ENCODE measurements at regions not wholly inside any gene's neighbourhood (a gene's known extent, or its start where the extent isn't known, plus 50 kb on each side); places are given as distances from the start of the nearest gene placed in this dataset.

DNA sequence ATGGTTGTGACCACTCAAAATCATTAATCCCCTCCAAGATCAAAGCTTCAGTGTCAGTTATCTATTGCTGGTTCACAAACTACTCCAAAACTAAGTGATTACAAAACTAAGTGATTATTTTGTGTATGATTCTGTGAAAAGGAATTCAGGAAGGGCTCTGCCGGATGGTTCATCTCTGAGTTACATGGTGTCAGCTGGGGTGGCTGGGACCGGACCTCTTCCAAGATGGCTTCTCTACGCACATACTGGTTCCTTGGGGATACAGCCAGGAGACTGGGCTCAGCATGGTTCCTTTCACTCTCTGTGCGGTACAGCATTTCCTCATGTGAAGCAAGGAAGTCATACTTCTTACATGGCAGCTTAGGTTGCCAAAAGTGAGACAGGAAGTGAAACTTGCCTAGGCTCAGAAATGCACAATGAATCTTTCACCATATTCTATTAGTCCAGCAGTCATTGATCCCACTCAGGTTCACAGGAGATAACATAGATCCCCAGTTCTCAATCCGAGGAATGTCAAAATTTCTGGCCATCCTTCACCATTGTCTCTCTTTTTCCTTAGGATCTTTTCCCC, 97.9 kb upstream of the IRX6 start:
- ATAC-seq: no peak
- Histone ChIP-seq H3F3A (replicated peaks; ENCODE audit: low read depth) (no peaks in the 10 kb centered on the region), H3K4me3 (no peak overlapping the region), H3K27ac (ENCODE audit: low read depth) (no peak overlapping the region), H3K27me3 (ENCODE audit: insufficient read depth) (no peaks in the 10 kb centered on the region), H3K4me2 (no peak overlapping the region), H3K36me3 (ENCODE audit: insufficient read depth) (no peaks in the 10 kb centered on the region), H3K79me2 (replicated peaks; ENCODE audit: insufficient read depth) (no peaks in the 10 kb centered on the region), H2AFZ (no peak overlapping the region), H3K4me1 (ENCODE audit: insufficient read depth) (peaks cover 11% of the 10 kb centered on the region), H4K20me1 (replicated peaks; ENCODE audit: insufficient read depth) (no peaks in the 10 kb centered on the region), H3K9me2 (ENCODE audit: insufficient read depth) (no peaks in the 10 kb centered on the region)
- TF ChIP-seq CREB1 (CRISPR knock-in tag; IDR thresholded peaks at IDR 0.05; ENCODE audit: low read depth): no peak
- TF ChIP-seq, protein P1, sequence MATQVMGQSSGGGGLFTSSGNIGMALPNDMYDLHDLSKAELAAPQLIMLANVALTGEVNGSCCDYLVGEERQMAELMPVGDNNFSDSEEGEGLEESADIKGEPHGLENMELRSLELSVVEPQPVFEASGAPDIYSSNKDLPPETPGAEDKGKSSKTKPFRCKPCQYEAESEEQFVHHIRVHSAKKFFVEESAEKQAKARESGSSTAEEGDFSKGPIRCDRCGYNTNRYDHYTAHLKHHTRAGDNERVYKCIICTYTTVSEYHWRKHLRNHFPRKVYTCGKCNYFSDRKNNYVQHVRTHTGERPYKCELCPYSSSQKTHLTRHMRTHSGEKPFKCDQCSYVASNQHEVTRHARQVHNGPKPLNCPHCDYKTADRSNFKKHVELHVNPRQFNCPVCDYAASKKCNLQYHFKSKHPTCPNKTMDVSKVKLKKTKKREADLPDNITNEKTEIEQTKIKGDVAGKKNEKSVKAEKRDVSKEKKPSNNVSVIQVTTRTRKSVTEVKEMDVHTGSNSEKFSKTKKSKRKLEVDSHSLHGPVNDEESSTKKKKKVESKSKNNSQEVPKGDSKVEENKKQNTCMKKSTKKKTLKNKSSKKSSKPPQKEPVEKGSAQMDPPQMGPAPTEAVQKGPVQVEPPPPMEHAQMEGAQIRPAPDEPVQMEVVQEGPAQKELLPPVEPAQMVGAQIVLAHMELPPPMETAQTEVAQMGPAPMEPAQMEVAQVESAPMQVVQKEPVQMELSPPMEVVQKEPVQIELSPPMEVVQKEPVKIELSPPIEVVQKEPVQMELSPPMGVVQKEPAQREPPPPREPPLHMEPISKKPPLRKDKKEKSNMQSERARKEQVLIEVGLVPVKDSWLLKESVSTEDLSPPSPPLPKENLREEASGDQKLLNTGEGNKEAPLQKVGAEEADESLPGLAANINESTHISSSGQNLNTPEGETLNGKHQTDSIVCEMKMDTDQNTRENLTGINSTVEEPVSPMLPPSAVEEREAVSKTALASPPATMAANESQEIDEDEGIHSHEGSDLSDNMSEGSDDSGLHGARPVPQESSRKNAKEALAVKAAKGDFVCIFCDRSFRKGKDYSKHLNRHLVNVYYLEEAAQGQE (IDR thresholded peaks at IDR 0.05; ENCODE audit: unreplicated experiment): no peak
- TF ChIP-seq, protein P2, sequence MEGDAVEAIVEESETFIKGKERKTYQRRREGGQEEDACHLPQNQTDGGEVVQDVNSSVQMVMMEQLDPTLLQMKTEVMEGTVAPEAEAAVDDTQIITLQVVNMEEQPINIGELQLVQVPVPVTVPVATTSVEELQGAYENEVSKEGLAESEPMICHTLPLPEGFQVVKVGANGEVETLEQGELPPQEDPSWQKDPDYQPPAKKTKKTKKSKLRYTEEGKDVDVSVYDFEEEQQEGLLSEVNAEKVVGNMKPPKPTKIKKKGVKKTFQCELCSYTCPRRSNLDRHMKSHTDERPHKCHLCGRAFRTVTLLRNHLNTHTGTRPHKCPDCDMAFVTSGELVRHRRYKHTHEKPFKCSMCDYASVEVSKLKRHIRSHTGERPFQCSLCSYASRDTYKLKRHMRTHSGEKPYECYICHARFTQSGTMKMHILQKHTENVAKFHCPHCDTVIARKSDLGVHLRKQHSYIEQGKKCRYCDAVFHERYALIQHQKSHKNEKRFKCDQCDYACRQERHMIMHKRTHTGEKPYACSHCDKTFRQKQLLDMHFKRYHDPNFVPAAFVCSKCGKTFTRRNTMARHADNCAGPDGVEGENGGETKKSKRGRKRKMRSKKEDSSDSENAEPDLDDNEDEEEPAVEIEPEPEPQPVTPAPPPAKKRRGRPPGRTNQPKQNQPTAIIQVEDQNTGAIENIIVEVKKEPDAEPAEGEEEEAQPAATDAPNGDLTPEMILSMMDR (conservative IDR thresholded peaks at IDR 0.05; ENCODE audit: low read depth in 2 of 2): no peak
- TF ChIP-seq, protein P3, sequence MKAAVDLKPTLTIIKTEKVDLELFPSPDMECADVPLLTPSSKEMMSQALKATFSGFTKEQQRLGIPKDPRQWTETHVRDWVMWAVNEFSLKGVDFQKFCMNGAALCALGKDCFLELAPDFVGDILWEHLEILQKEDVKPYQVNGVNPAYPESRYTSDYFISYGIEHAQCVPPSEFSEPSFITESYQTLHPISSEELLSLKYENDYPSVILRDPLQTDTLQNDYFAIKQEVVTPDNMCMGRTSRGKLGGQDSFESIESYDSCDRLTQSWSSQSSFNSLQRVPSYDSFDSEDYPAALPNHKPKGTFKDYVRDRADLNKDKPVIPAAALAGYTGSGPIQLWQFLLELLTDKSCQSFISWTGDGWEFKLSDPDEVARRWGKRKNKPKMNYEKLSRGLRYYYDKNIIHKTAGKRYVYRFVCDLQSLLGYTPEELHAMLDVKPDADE (IDR thresholded peaks at IDR 0.05): no peak
- TF ChIP-seq POLR2AphosphoS5 (IDR thresholded peaks at IDR 0.05; ENCODE audit: low read depth): no peak
- TF ChIP-seq, protein P4, sequence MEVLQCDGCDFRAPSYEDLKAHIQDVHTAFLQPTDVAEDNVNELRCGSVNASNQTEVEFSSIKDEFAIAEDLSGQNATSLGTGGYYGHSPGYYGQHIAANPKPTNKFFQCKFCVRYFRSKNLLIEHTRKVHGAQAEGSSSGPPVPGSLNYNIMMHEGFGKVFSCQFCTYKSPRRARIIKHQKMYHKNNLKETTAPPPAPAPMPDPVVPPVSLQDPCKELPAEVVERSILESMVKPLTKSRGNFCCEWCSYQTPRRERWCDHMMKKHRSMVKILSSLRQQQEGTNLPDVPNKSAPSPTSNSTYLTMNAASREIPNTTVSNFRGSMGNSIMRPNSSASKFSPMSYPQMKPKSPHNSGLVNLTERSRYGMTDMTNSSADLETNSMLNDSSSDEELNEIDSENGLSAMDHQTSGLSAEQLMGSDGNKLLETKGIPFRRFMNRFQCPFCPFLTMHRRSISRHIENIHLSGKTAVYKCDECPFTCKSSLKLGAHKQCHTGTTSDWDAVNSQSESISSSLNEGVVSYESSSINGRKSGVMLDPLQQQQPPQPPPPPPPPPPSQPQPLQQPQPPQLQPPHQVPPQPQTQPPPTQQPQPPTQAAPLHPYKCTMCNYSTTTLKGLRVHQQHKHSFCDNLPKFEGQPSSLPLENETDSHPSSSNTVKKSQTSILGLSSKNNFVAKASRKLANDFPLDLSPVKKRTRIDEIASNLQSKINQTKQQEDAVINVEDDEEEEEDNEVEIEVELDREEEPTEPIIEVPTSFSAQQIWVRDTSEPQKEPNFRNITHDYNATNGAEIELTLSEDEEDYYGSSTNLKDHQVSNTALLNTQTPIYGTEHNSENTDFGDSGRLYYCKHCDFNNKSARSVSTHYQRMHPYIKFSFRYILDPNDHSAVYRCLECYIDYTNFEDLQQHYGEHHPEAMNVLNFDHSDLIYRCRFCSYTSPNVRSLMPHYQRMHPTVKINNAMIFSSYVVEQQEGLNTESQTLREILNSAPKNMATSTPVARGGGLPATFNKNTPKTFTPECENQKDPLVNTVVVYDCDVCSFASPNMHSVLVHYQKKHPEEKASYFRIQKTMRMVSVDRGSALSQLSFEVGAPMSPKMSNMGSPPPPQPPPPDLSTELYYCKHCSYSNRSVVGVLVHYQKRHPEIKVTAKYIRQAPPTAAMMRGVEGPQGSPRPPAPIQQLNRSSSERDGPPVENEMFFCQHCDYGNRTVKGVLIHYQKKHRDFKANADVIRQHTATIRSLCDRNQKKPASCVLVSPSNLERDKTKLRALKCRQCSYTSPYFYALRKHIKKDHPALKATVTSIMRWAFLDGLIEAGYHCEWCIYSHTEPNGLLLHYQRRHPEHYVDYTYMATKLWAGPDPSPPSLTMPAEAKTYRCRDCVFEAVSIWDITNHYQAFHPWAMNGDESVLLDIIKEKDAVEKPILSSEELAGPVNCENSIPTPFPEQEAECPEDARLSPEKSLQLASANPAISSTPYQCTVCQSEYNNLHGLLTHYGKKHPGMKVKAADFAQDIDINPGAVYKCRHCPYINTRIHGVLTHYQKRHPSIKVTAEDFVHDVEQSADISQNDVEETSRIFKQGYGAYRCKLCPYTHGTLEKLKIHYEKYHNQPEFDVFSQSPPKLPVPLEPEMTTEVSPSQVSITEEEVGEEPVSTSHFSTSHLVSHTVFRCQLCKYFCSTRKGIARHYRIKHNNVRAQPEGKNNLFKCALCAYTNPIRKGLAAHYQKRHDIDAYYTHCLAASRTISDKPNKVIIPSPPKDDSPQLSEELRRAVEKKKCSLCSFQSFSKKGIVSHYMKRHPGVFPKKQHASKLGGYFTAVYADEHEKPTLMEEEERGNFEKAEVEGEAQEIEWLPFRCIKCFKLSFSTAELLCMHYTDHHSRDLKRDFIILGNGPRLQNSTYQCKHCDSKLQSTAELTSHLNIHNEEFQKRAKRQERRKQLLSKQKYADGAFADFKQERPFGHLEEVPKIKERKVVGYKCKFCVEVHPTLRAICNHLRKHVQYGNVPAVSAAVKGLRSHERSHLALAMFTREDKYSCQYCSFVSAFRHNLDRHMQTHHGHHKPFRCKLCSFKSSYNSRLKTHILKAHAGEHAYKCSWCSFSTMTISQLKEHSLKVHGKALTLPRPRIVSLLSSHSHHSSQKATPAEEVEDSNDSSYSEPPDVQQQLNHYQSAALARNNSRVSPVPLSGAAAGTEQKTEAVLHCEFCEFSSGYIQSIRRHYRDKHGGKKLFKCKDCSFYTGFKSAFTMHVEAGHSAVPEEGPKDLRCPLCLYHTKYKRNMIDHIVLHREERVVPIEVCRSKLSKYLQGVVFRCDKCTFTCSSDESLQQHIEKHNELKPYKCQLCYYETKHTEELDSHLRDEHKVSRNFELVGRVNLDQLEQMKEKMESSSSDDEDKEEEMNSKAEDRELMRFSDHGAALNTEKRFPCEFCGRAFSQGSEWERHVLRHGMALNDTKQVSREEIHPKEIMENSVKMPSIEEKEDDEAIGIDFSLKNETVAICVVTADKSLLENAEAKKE (CRISPR knock-in tag; IDR thresholded peaks at IDR 0.05): no peak
- TF ChIP-seq ZNF331 (CRISPR knock-in tag; IDR thresholded peaks at IDR 0.05; ENCODE audit: low read depth): peak; percentile 96
- Mint-ChIP-seq H3K27ac (no peak overlapping the region), H3K4me1 (peaks cover 12% of the 10 kb centered on the region; the same call in 2 of the 3 replicates), H3K4me3 (no peak overlapping the region), H3K9me3 (peaks cover 17% of the 10 kb centered on the region), H3K27me3 (ENCODE audit: insufficient read depth, low read depth, poor library complexity) (no peaks in the 10 kb centered on the region), H3K36me3 (ENCODE audit: low read depth) (peaks cover 7% of the 10 kb centered on the region; the same call in 2 of the 3 replicates)
- DNase-seq (ENCODE audit: low spot score): no peak
